Activated T-helper 1 cell treated with anti-CD3 and anti-CD28 coated beads, Interleukin-12 subunit alpha, Interleukin-12 subunit beta, Interleukin-2, Interleukin-4 antibody, amounts not matched to agents 30 ng/mL and 10 ng/mL and 1 ng/mL, durations not matched to agents 14 hours and 24 hours and 36 hours (primary cell): ENCODE measurements at regions not wholly inside any gene's neighbourhood (a gene's known extent, or its start where the extent isn't known, plus 50 kb on each side); places are given as distances from the start of the nearest gene placed in this dataset.

Source experiments
- DNase-seq: peaks from one replicate; pipeline ENCODE4 v3.0.0; 2021; ENCODE audit warnings: low spot score
- H3K27ac Mint-ChIP-seq: one replicate; pipeline ENCODE4 v1.8.0; 2021; ENCODE audit warnings: mild to moderate bottlenecking, mixed read lengths
- H3K27me3 Mint-ChIP-seq: one replicate; pipeline ENCODE4 v1.8.0; 2022; ENCODE audit warnings: mild to moderate bottlenecking, moderate library complexity, mixed read lengths; ENCODE audit not compliant: insufficient read depth
- H3K36me3 Mint-ChIP-seq: one replicate; pipeline ENCODE4 v1.8.0; 2021; ENCODE audit warnings: low read depth, mixed read lengths
- H3K4me1 Mint-ChIP-seq: one replicate; pipeline ENCODE4 v1.8.0; 2021; ENCODE audit warnings: low read depth, mixed read lengths
- H3K4me3 Mint-ChIP-seq: one replicate; pipeline ENCODE4 v1.8.0; 2021; ENCODE audit warnings: mild to moderate bottlenecking, moderate library complexity, mixed read lengths
- H3K9me3 Mint-ChIP-seq: one replicate; pipeline ENCODE4 v1.8.0; 2021; ENCODE audit warnings: mixed read lengths
- intact Hi-C: fragments of 100-400 bp; cut with micrococcal nuclease; formaldehyde crosslinking; loops from one replicate; pipeline ENCODE4 v1.15.1; 2024

GRCh38 chr4:1478766-1479355, 72.6 kb upstream of the NKX1-1 start:
- intact Hi-C loops = no loop called here
- Mint-ChIP-seq H3K4me3 (no peak overlapping the region), H3K9me3 (peaks cover 21% of the 10 kb centered on the region), H3K36me3 (no peaks in the 10 kb centered on the region), H3K27ac (no peak overlapping the region), H3K4me1 (no peaks in the 10 kb centered on the region), H3K27me3 (no peaks in the 10 kb centered on the region)
- no peak for DNase-seq

- intact Hi-C loops = no loop called here
- Mint-ChIP-seq H3K4me3 (no peak overlapping the region), H3K36me3 (no peaks in the 10 kb centered on the region), H3K27ac (no peak overlapping the region), H3K4me1 (no peaks in the 10 kb centered on the region), H3K27me3 (no peaks in the 10 kb centered on the region), H3K9me3 (peaks cover 12% of the 10 kb centered on the region)
- DNase-seq = no peak
Measured at GRCh38 chr4:1477045-1477840, 71.0 kb upstream of the NKX1-1 start.

- DNase-seq = no peak
- H3K27ac Mint-ChIP-seq = no peak overlapping the region
- no peak overlapping the region for H3K4me3 Mint-ChIP-seq
- H3K27me3 Mint-ChIP-seq = no peaks in the 10 kb centered on the region
- H3K4me1 Mint-ChIP-seq = no peaks in the 10 kb centered on the region
- no peaks in the 10 kb centered on the region for H3K36me3 Mint-ChIP-seq
- intact Hi-C loops = no loop called here
- H3K9me3 Mint-ChIP-seq = peaks cover 8% of the 10 kb centered on the region
Measured at GRCh38 chr4:1476140-1476513, 69.9 kb upstream of the NKX1-1 start.

GRCh38 chr4:1475277-1476139, 69.3 kb upstream of the NKX1-1 start:
- intact Hi-C loops = no loop called here
- H3K27ac Mint-ChIP-seq = no peak overlapping the region
- DNase-seq = no peak
- H3K27me3 Mint-ChIP-seq = peaks cover 1% of the 10 kb centered on the region
- H3K9me3 Mint-ChIP-seq = peaks cover 8% of the 10 kb centered on the region
- H3K36me3 Mint-ChIP-seq = no peaks in the 10 kb centered on the region
- H3K4me1 Mint-ChIP-seq = no peaks in the 10 kb centered on the region
- no peak overlapping the region for H3K4me3 Mint-ChIP-seq

GRCh38 chr4:1474126-1475090, 68.2 kb upstream of the NKX1-1 start:
- Mint-ChIP-seq H3K36me3 (no peaks in the 10 kb centered on the region), H3K9me3 (peaks cover 8% of the 10 kb centered on the region), H3K4me1 (no peaks in the 10 kb centered on the region), H3K27ac (no peak overlapping the region), H3K4me3 (no peak overlapping the region), H3K27me3 (peaks cover 1% of the 10 kb centered on the region)
- DNase-seq = no peak
- intact Hi-C loops = no loop called here

- Mint-ChIP-seq H3K4me3 (no peak overlapping the region), H3K36me3 (no peaks in the 10 kb centered on the region), H3K9me3 (peaks cover 8% of the 10 kb centered on the region), H3K27me3 (peaks cover 1% of the 10 kb centered on the region), H3K27ac (no peak overlapping the region), H3K4me1 (no peaks in the 10 kb centered on the region)
- DNase-seq = no peak
- intact Hi-C loops = no loop called here
Measured at GRCh38 chr4:1473718-1474117, 67.5 kb upstream of the NKX1-1 start.

- intact Hi-C loops = no loop called here
- Mint-ChIP-seq H3K27ac (no peak overlapping the region), H3K4me1 (no peaks in the 10 kb centered on the region), H3K9me3 (peaks cover 12% of the 10 kb centered on the region), H3K36me3 (no peaks in the 10 kb centered on the region), H3K4me3 (no peak overlapping the region), H3K27me3 (peaks cover 1% of the 10 kb centered on the region)
- no peak for DNase-seq
Measured at GRCh38 chr4:1472911-1473518, 66.8 kb upstream of the NKX1-1 start.

- intact Hi-C loops = no loop called here
- H3K9me3 Mint-ChIP-seq = peaks cover 20% of the 10 kb centered on the region
Measured at GRCh38 chr4:1472148-1472797, 66.0 kb upstream of the NKX1-1 start.

GRCh38 chr4:1471443-1472147, 65.4 kb upstream of the NKX1-1 start:
- Mint-ChIP-seq H3K27me3 (peaks cover 1% of the 10 kb centered on the region), H3K36me3 (no peaks in the 10 kb centered on the region), H3K4me1 (no peaks in the 10 kb centered on the region), H3K9me3 (peaks cover 20% of the 10 kb centered on the region), H3K27ac (no peak overlapping the region), H3K4me3 (no peak overlapping the region)
- intact Hi-C loops = no loop called here
- no peak for DNase-seq

More at GRCh38 chr4:1472148-1472797, 66.0 kb upstream of the NKX1-1 start:
- Mint-ChIP-seq H3K27me3 (peaks cover 1% of the 10 kb centered on the region), H3K36me3 (no peaks in the 10 kb centered on the region), H3K4me1 (no peaks in the 10 kb centered on the region), H3K4me3 (no peak overlapping the region), H3K27ac (no peak overlapping the region)
- no peak for DNase-seq

GRCh38 chr4:1470816-1471442, 64.7 kb upstream of the NKX1-1 start:
- Mint-ChIP-seq H3K27me3 (peaks cover 1% of the 10 kb centered on the region), H3K4me3 (no peak overlapping the region), H3K27ac (no peak overlapping the region), H3K4me1 (no peaks in the 10 kb centered on the region), H3K36me3 (no peaks in the 10 kb centered on the region), H3K9me3 (peaks cover 19% of the 10 kb centered on the region)
- intact Hi-C loops = no loop called here
- no peak for DNase-seq

GRCh38 chr4:1470393-1470670, 64.1 kb upstream of the NKX1-1 start:
- peaks cover 13% of the 10 kb centered on the region for H3K9me3 Mint-ChIP-seq
- H3K4me3 Mint-ChIP-seq = no peak overlapping the region
- no peak overlapping the region for H3K27ac Mint-ChIP-seq
- H3K36me3 Mint-ChIP-seq = no peaks in the 10 kb centered on the region
- intact Hi-C loops = no loop called here
- no peak for DNase-seq
- no peaks in the 10 kb centered on the region for H3K4me1 Mint-ChIP-seq
- H3K27me3 Mint-ChIP-seq = peaks cover 1% of the 10 kb centered on the region
